A673 (cell line): ENCODE measurements at regions not wholly inside any gene's neighbourhood (a gene's known extent, or its start where the extent isn't known, plus 50 kb on each side); places are given as distances from the start of the nearest gene placed in this dataset.

Source experiments
- BruUV-seq: library from RNA; stranded (reverse); fragments of 400-500 nt; replicated peaks from 2 replicates; lab custom pipeline; 2021; lab: Mats Ljungman, UMichigan
- CTCF ChIA-PET: fragments of 300-600 bp; sonication (Branson Sonifier 250); formaldehyde crosslinking; loops from one replicate; lab custom pipeline; 2022; ENCODE audit warnings: antibody characterized with exemption; lab: Charles Lee
- POLR2A ChIA-PET: fragments of 300-600 bp; sonication (Branson Sonifier 250); formaldehyde crosslinking; loops from one replicate; lab custom pipeline; 2022; ENCODE audit warnings: antibody characterized with exemption; ENCODE audit not compliant: low non-redundant PET; lab: Charles Lee
- DNase-seq: peaks from one replicate; pipeline ENCODE4 v3.0.0-alpha.2; 2015; ENCODE audit warnings: low spot score
- H3K27ac ChIP-seq: fragments of 200-600 bp; sonication (generic); 2 replicates; pipeline ENCODE4 v1.5.1; 2016; ENCODE audit warnings: mixed run types, low read depth, mild to moderate bottlenecking, mixed read lengths, antibody characterized with exemption, low read length; ENCODE audit not compliant: poor library complexity, severe bottlenecking
- H3K27me3 ChIP-seq: fragments of 200-600 bp; sonication (generic); replicated peaks from 2 replicates; pipeline ENCODE4 v1.6.1; 2017; ENCODE audit warnings: mixed run types, low read depth, mild to moderate bottlenecking, mixed read lengths, antibody characterized with exemption, low read length; ENCODE audit not compliant: insufficient read depth, poor library complexity
- H3K36me3 ChIP-seq: fragments of 200-600 bp; sonication (generic); 2 replicates; pipeline ENCODE4 v1.6.1; 2016; ENCODE audit warnings: mixed run types, mild to moderate bottlenecking, mixed read lengths, antibody characterized with exemption, low read length; ENCODE audit not compliant: insufficient read depth, poor library complexity, severe bottlenecking
- H3K4me1 ChIP-seq: fragments of 200-600 bp; sonication (generic); 2 replicates; pipeline ENCODE4 v1.6.1; 2017; ENCODE audit warnings: mixed run types, mild to moderate bottlenecking, mixed read lengths, antibody characterized with exemption, low read length; ENCODE audit not compliant: insufficient read depth, poor library complexity, severe bottlenecking
- H3K4me3 ChIP-seq: fragments of 200-600 bp; sonication (generic); 2 replicates; pipeline ENCODE4 v1.5.1; 2016; ENCODE audit warnings: low read depth, mixed run types, mild to moderate bottlenecking, mixed read lengths, low read length; ENCODE audit not compliant: poor library complexity, severe bottlenecking
- H3K9me3 ChIP-seq: fragments of 200-600 bp; sonication (generic); 2 replicates; pipeline ENCODE4 v1.6.1; 2016; ENCODE audit warnings: mixed run types, low read depth, mild to moderate bottlenecking, mixed read lengths, antibody characterized with exemption, low read length; ENCODE audit not compliant: poor library complexity, severe bottlenecking
- CTCF ChIP-seq: fragments of 300-800, 200-600 bp; sonication (generic); conservative IDR thresholded peaks from 2 replicates; pipeline ENCODE4 v1.5.1; 2017; ENCODE audit warnings: low read depth, mild to moderate bottlenecking, antibody characterized with exemption, low read length, moderate library complexity, mixed read lengths
- EZH2 ChIP-seq: fragments of 200-600 bp; sonication (generic); IDR thresholded peaks from 2 replicates; pipeline ENCODE4 v1.6.1; 2017; ENCODE audit warnings: borderline replicate concordance, low read depth, mild to moderate bottlenecking, mixed read lengths, antibody characterized with exemption, low read length; ENCODE audit not compliant: poor library complexity, severe bottlenecking
- intact Hi-C: fragments of 100-400 bp; cut with micrococcal nuclease; formaldehyde crosslinking; loops from one replicate; pipeline ENCODE4 v1.10.0; 2022; ENCODE audit not compliant: unreplicated experiment

- no peaks in the 10 kb centered on the region for H3K36me3 ChIP-seq
- intact Hi-C loops, result no loop called here
- ChIA-PET CTCF (no interaction called here), POLR2A (no interaction called here)
- no peaks in the 10 kb centered on the region for H3K4me1 ChIP-seq
- H3K9me3 ChIP-seq, result no peaks in the 10 kb centered on the region
- H3K27ac ChIP-seq, result no peak overlapping the region
- H3K27me3 ChIP-seq, result no peaks in the 10 kb centered on the region
- no TSS peak for BruUV-seq
- H3K4me3 ChIP-seq, result no peak overlapping the region
- DNase-seq, result no peak
- TF ChIP-seq CTCF, result no peak
- TF ChIP-seq EZH2, result no peak
Observed at GRCh38 chr16:64841482-64841881, 280.4 kb downstream of the CDH11 start.

- CTCF ChIA-PET, result no interaction called here
- no peak for DNase-seq
- H3K27ac ChIP-seq, result no peak overlapping the region
- intact Hi-C loops, result no loop called here
- POLR2A ChIA-PET, result no interaction called here
- no TSS peak for BruUV-seq
- H3K27me3 ChIP-seq, result no peaks in the 10 kb centered on the region
- H3K9me3 ChIP-seq, result no peaks in the 10 kb centered on the region
- TF ChIP-seq EZH2 (no peak), CTCF (no peak)
- no peaks in the 10 kb centered on the region for H3K36me3 ChIP-seq
- no peaks in the 10 kb centered on the region for H3K4me1 ChIP-seq
- no peak overlapping the region for H3K4me3 ChIP-seq
Observed at GRCh38 chr16:64841071-64841470, 280.8 kb downstream of the CDH11 start.

GRCh38 chr16:64830653-64831052 is 291.2 kb downstream of the CDH11 start:
- Histone ChIP-seq H3K4me3 (no peak overlapping the region), H3K27ac (no peak overlapping the region), H3K36me3 (no peaks in the 10 kb centered on the region), H3K27me3 (no peaks in the 10 kb centered on the region), H3K4me1 (no peaks in the 10 kb centered on the region), H3K9me3 (no peaks in the 10 kb centered on the region)
- TF ChIP-seq EZH2, result no peak
- no peak for TF ChIP-seq CTCF
- POLR2A ChIA-PET, result no interaction called here
- intact Hi-C loops, result no loop called here
- CTCF ChIA-PET, result no interaction called here
- no TSS peak for BruUV-seq
- no peak for DNase-seq
